SKM-1 (cell line): ENCODE measurements at regions not wholly inside any gene's neighbourhood (a gene's known extent, or its start where the extent isn't known, plus 50 kb on each side); places are given as distances from the start of the nearest gene placed in this dataset.

Experiments used
- DNase-seq: peaks from one replicate; lab custom pipeline; 2025; ENCODE audit not compliant: unreplicated experiment; lab: John Stamatoyannopoulos, UW

DNA sequence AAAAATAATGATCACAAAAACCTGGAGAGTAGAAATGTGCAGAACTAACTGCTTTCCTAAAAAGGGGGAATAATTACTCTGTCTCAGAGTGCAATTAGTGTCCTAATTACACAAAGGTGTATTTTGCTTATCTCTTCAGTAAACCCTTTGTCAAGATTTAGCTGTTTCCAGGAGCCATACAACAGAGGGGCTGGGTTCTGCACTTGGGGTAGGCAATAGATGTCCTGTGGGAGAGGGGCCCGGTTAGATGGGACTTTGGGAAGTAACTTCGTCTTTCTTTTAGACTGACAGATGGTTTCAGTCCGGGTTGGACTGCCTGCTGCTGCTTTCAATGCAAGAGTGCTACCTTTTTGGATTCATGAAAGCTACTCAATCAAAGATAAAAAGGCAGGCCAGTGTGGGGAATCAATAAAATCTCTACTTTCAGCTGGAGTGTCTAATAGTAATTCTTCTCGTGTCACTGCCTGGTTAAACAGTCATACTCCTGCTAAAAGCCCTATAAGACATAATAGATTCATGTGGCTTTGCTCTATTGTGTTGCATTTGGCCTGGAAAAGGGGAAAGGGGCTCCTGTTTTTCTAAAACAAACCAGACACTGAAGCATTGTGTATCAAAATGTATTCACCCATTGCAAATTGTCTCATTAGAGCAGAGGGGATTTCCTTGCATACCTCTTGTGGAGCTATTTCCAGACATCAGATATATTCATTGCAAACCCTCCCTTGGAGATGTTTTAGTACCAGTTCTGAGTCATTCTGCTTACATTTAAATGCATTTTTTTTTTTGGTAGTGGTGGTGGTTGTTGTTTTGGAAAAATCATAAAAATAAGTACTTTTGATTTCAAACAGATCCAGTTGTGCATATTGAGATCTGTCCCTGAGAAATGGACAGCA, 83.3 kb upstream of the PCDH8 start:
- no peak for DNase-seq

GRCh38 chr13:52931131-52931530, 82.7 kb upstream of the PCDH8 start:
- no peak for DNase-seq

GRCh38 chr13:52929846-52930245, 81.4 kb upstream of the PCDH8 start:
- no peak for DNase-seq

- no peak for DNase-seq
Observed at GRCh38 chr13:52926971-52927370, 78.5 kb upstream of the PCDH8 start.

- DNase-seq = no peak
Observed at GRCh38 chr13:52925775-52926285, 77.4 kb upstream of the PCDH8 start.

GRCh38 chr13:52925251-52925650, 76.8 kb upstream of the PCDH8 start:
- no peak for DNase-seq

GRCh38 chr13:52924289-52925148, 76.1 kb upstream of the PCDH8 start:
- no peak for DNase-seq

- DNase-seq = no peak
Observed at GRCh38 chr13:52922961-52923360, 74.5 kb upstream of the PCDH8 start.

- no peak for DNase-seq
Observed at GRCh38 chr13:52921194-52921593, 72.8 kb upstream of the PCDH8 start.

- no peak for DNase-seq
Observed at GRCh38 chr13:52916486-52916990, 68.1 kb upstream of the PCDH8 start.

- DNase-seq = no peak
Observed at GRCh38 chr13:52911340-52911739, 62.9 kb upstream of the PCDH8 start.

DNA sequence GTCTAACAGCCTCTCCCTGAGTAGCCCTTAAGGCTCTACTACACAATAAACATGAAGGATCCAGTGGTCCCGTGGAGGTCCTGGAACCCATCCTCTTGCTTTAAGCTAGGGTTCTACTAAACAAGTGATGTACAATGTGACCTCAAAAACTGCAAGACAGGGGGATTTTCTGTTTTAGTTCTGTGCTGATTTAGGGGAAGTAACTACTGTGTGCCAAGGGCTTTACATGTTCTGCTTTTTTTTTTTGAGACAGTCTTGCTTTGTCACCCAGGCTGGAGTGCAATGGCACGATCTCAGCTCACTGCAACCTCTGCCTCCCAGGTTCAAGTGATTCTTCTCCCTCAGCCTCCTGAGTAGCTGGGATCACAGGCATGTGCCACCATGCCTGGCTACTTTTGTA, 61.9 kb upstream of the PCDH8 start:
- DNase-seq = peak; percentile 27

DNA sequence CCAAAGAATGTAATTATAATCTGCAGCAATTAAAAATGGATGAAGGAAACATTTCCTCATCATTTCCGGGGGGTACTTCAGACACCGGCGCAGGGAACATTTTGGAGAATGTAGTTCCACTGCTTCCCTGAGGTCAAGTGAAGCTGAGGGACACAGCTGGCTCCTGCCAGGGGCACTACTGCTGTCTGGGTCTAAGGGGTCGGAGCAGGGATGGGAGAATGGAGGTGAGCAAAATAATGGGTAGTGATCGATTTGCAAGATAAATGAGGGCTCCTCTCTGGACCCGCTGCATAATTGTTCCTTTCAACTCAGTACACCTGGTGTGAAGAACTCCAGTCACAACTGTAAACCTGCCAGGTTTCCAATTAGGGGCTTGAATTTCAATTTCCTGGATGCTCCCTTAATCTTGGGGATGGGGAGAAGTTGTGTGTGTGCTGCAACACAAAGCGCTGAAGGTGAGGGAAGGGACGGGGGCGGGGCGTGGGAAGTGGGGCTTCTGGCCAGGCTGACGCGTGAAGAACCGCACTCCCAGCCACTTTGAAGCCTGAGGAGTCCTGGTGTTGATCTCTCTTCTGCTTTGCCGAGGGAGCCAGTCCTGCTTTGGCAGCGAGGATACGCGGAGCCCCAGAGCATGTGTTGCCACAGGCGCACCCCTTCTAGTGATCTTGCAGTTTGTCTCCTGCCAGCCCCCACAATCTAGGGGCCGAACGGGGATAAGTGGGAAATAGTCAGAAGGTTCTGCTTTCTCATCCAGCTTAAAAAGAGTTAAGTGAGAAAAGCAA, 57.9 kb upstream of the PCDH8 start:
- no peak for DNase-seq

DNA sequence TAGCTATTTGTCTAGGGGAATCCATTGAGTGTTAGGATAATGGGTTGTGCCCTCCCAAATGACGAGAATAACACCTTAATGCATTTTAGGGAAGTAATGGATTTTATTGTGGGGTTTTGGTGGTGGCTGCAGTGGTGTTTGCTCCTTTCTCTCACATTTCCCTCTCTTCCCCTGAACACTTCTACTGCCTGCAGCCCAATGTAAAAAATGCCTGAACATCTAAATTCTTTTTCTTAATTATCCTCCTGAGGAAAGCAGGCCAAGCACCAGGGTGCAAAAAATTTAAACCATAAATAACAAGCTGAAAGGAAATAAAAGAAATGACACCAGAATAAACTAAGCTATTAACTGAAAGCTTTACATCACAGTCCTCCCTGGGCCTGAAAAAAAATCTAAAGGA, 57.3 kb upstream of the PCDH8 start:
- DNase-seq = no peak

- DNase-seq = no peak
Observed at GRCh38 chr13:52903320-52903719, 54.9 kb upstream of the PCDH8 start.

GRCh38 chr13:52899206-52899605, 50.8 kb upstream of the PCDH8 start:
- DNase-seq = no peak
